Endothelial cell of umbilical vein (primary cell): ENCODE measurements at regions not wholly inside any gene's neighbourhood (a gene's known extent, or its start where the extent isn't known, plus 50 kb on each side); places are given as distances from the start of the nearest gene placed in this dataset.

Experiments
- EZH2 ChIP-seq: IDR thresholded peaks from 2 replicates; pipeline ENCODE4 v1.6.1; 2012; ENCODE audit warnings: borderline replicate concordance, low read depth, mild to moderate bottlenecking, moderate library complexity, low read length, inconsistent platforms; ENCODE audit not compliant: severe bottlenecking
- JUN ChIP-seq: IDR thresholded peaks from 2 replicates; pipeline ENCODE4 v1.6.1; 2011; ENCODE audit warnings: borderline replicate concordance, low read depth; ENCODE audit not compliant: insufficient read length, insufficient read depth
- POLR2A ChIP-seq: IDR thresholded peaks from 2 replicates; pipeline ENCODE4 v1.6.1; 2012; ENCODE audit warnings: low read depth, mild to moderate bottlenecking, control low read depth, low read length
- POLR2AphosphoS5 ChIP-seq: IDR thresholded peaks from 2 replicates; pipeline ENCODE4 v1.6.1; 2012; ENCODE audit warnings: low read depth, mild to moderate bottlenecking, control low read depth, low read length, moderate library complexity; ENCODE audit not compliant: insufficient read depth
- TF ChIP-seq, protein P1 (sequence below), 2 donors: IDR thresholded peaks; 1 replicate in 1 of 2; 2 replicates in 1 of 2; pipeline ENCODE4 v1.5.1; 2011; ENCODE audit warnings: low read length in 2 of 2, mild to moderate bottlenecking in 2 of 2, moderate library complexity in 2 of 2, control low read depth in 1 of 2, inconsistent platforms in 1 of 2, low read depth in 1 of 2; ENCODE audit not compliant: insufficient read depth in 1 of 2; ENCODE audit errors: extremely low read depth in 1 of 2
- TF ChIP-seq, protein P2 (sequence below): IDR thresholded peaks from 2 replicates; pipeline ENCODE4 v1.6.1; 2011; ENCODE audit not compliant: insufficient read depth, insufficient read length

DNA sequence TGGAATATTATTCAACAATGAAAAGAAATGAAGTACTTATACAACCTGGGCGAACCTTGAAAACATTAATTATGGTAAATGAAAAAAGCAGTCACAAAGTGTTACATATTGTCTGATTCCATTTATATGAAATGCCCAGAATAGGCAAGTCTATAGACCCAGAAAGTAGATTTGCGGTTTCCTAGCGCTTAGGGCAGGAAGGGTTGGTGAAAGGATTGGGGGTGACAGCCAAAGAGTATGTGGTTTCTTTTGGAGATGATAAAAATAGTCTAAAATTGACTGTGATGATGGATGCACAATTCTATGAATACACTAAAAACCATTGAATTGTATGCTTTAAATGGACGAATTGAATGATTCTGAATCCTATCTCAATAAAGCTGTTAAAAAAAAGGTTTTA, 55.8 kb downstream of the RESF1 start:
- TF ChIP-seq, protein P1, sequence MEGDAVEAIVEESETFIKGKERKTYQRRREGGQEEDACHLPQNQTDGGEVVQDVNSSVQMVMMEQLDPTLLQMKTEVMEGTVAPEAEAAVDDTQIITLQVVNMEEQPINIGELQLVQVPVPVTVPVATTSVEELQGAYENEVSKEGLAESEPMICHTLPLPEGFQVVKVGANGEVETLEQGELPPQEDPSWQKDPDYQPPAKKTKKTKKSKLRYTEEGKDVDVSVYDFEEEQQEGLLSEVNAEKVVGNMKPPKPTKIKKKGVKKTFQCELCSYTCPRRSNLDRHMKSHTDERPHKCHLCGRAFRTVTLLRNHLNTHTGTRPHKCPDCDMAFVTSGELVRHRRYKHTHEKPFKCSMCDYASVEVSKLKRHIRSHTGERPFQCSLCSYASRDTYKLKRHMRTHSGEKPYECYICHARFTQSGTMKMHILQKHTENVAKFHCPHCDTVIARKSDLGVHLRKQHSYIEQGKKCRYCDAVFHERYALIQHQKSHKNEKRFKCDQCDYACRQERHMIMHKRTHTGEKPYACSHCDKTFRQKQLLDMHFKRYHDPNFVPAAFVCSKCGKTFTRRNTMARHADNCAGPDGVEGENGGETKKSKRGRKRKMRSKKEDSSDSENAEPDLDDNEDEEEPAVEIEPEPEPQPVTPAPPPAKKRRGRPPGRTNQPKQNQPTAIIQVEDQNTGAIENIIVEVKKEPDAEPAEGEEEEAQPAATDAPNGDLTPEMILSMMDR (IDR thresholded peaks at IDR 0.05; ENCODE audit: extremely low read depth in 1 of 2, insufficient read depth in 1 of 2, low read depth in 1 of 2, low read length in 2 of 2): no peak
- TF ChIP-seq POLR2AphosphoS5: no peak
- TF ChIP-seq POLR2A: no peak
- TF ChIP-seq, protein P2, sequence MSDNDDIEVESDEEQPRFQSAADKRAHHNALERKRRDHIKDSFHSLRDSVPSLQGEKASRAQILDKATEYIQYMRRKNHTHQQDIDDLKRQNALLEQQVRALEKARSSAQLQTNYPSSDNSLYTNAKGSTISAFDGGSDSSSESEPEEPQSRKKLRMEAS: no peak
- TF ChIP-seq EZH2: no peak
- TF ChIP-seq JUN: no peak
